ENCODE measurements at regions not wholly inside any gene's neighbourhood (a gene's known extent, or its start where the extent isn't known, plus 50 kb on each side); places are given as distances from the start of the nearest gene placed in this dataset.

- H3K27ac ChIP-seq = no peak overlapping the region
- no peak for TF ChIP-seq CTCF (conservative IDR thresholded peaks at IDR 0.05)
These were observed 489.3 kb upstream of the RUNX1 start for GRCh38 chr21:35538386-35538785.

GRCh38 chr21:35537604-35538003 lies 488.5 kb upstream of the RUNX1 start:
- TF ChIP-seq CTCF (conservative IDR thresholded peaks at IDR 0.05) = no peak
- no peak overlapping the region for H3K27ac ChIP-seq

GRCh38 chr21:35533893-35534292 lies 484.8 kb upstream of the RUNX1 start:
- H3K27ac ChIP-seq = no peak overlapping the region
- no peak for TF ChIP-seq CTCF (conservative IDR thresholded peaks at IDR 0.05)

GRCh38 chr21:35530766-35531165 lies 481.7 kb upstream of the RUNX1 start:
- H3K27ac ChIP-seq = no peak overlapping the region

GRCh38 chr21:35529171-35529863 lies 480.2 kb upstream of the RUNX1 start:
- no peak for TF ChIP-seq CTCF (conservative IDR thresholded peaks at IDR 0.05)
- H3K27ac ChIP-seq = no peak overlapping the region

More at GRCh38 chr21:35530766-35531165, 481.7 kb upstream of the RUNX1 start:
- no peak for TF ChIP-seq CTCF (conservative IDR thresholded peaks at IDR 0.05)

GRCh38 chr21:35528116-35529042 lies 479.3 kb upstream of the RUNX1 start:
- TF ChIP-seq CTCF (conservative IDR thresholded peaks at IDR 0.05) = no peak

GRCh38 chr21:35527358-35527757 lies 478.3 kb upstream of the RUNX1 start:
- no peak overlapping the region for H3K27ac ChIP-seq
- no peak for TF ChIP-seq CTCF (conservative IDR thresholded peaks at IDR 0.05)

More at GRCh38 chr21:35528116-35529042, 479.3 kb upstream of the RUNX1 start:
- H3K27ac ChIP-seq = no peak overlapping the region

Data from VCaP (cell line).